Thoracic aorta (tissue), 2 donors: ENCODE measurements at regions not wholly inside any gene's neighbourhood (a gene's known extent, or its start where the extent isn't known, plus 50 kb on each side); places are given as distances from the start of the nearest gene placed in this dataset.

Experiments used
- ATAC-seq: fragments of 150-250 bp; one replicate; pipeline ENCODE4 v1.8.0; 2017; ENCODE audit warnings: low read depth; ENCODE audit not compliant: insufficient number of reproducible peaks, low FRiP score
- DNase-seq: peaks from one replicate; pipeline ENCODE4 v3.0.0-alpha.2; 2020; ENCODE audit warnings: low spot score
- H3K27ac ChIP-seq, 2 donors: fragments of 200-600 bp; sonication (generic); 1 replicate in 1 of 2; 2 replicates in 1 of 2; pipeline ENCODE4 v1.5.1; 2016; ENCODE audit warnings: mild to moderate bottlenecking in 2 of 2, moderate library complexity in 2 of 2
- H3K27me3 ChIP-seq: fragments of 200-600 bp; sonication (generic); replicated peaks from 2 replicates; pipeline ENCODE4 v1.6.0; 2016; ENCODE audit warnings: mild to moderate bottlenecking; ENCODE audit not compliant: insufficient read depth
- H3K36me3 ChIP-seq: fragments of 200-600 bp; sonication (generic); one replicate; pipeline ENCODE4 v1.5.1; 2016
- H3K4me1 ChIP-seq, 2 donors: fragments of 200-600 bp; sonication (generic); 1 replicate in 1 of 2; 2 replicates in 1 of 2; pipeline versions ENCODE4 v1.5.1 to v1.6.0; 2016; ENCODE audit warnings: low read depth in 2 of 2, mild to moderate bottlenecking in 1 of 2; ENCODE audit not compliant: control insufficient read depth in 1 of 2
- H3K4me3 ChIP-seq: fragments of 200-600 bp; sonication (generic); 2 replicates; pipeline ENCODE4 v1.5.1; 2016; ENCODE audit warnings: mild to moderate bottlenecking
- H3K9me3 ChIP-seq: fragments of 200-600 bp; sonication (generic); 2 replicates; pipeline ENCODE4 v1.5.1; 2016
- CTCF ChIP-seq: fragments of 200-600 bp; sonication (generic); IDR thresholded peaks from one replicate; pipeline ENCODE4 v1.5.1; 2019; ENCODE audit warnings: antibody characterized with exemption

GRCh38 chr5:41617843-41618515, 107.6 kb upstream of the PLCXD3 start:
- H3K9me3 ChIP-seq: no peaks in the 10 kb centered on the region
- no peak overlapping the region for H3K4me3 ChIP-seq
- no peaks in the 10 kb centered on the region for H3K36me3 ChIP-seq
- DNase-seq (no peak), ATAC-seq (no peak)
- H3K4me1 ChIP-seq: peaks cover 12 to 33% of the 10 kb centered on the region in 2 donors
- no peak for TF ChIP-seq CTCF
- no peak overlapping the region for H3K27ac ChIP-seq
- no peaks in the 10 kb centered on the region for H3K27me3 ChIP-seq

GRCh38 chr5:41610386-41610785, 100.0 kb upstream of the PLCXD3 start:
- H3K27ac ChIP-seq: no peak overlapping the region
- H3K27me3 ChIP-seq: no peaks in the 10 kb centered on the region
- H3K9me3 ChIP-seq: no peaks in the 10 kb centered on the region
- no peak for ATAC-seq
- H3K4me3 ChIP-seq: no peak overlapping the region
- no peaks in the 10 kb centered on the region for H3K4me1 ChIP-seq
- no peak for DNase-seq
- TF ChIP-seq CTCF: no peak
- no peaks in the 10 kb centered on the region for H3K36me3 ChIP-seq

- H3K9me3 ChIP-seq: no peaks in the 10 kb centered on the region
- H3K27ac ChIP-seq: no peak overlapping the region
- no peaks in the 10 kb centered on the region for H3K36me3 ChIP-seq
- no peak for TF ChIP-seq CTCF
- H3K27me3 ChIP-seq: no peaks in the 10 kb centered on the region
- DNase-seq (no peak), ATAC-seq (no peak)
- H3K4me3 ChIP-seq: no peak overlapping the region
- H3K4me1 ChIP-seq: no peaks in the 10 kb centered on the region
These were observed 90.3 kb upstream of the PLCXD3 start for GRCh38 chr5:41600731-41601130.

GRCh38 chr5:41598011-41598410, 87.6 kb upstream of the PLCXD3 start:
- no peaks in the 10 kb centered on the region for H3K27me3 ChIP-seq
- H3K4me1 ChIP-seq: no peaks in the 10 kb centered on the region
- ATAC-seq (no peak), DNase-seq (no peak)
- H3K9me3 ChIP-seq: no peaks in the 10 kb centered on the region
- no peaks in the 10 kb centered on the region for H3K36me3 ChIP-seq
- no peak overlapping the region for H3K4me3 ChIP-seq
- no peak for TF ChIP-seq CTCF
- no peak overlapping the region for H3K27ac ChIP-seq

GRCh38 chr5:41587668-41588067, 77.3 kb upstream of the PLCXD3 start:
- TF ChIP-seq CTCF: no peak
- Histone ChIP-seq H3K9me3 (no peaks in the 10 kb centered on the region), H3K36me3 (no peaks in the 10 kb centered on the region), H3K27me3 (no peaks in the 10 kb centered on the region), H3K4me3 (no peak overlapping the region), H3K27ac (no peak overlapping the region), H3K4me1 (no peaks in the 10 kb centered on the region)
- no peak for DNase-seq
- ATAC-seq: no peak
